ENCODE measurements at regions not wholly inside any gene's neighbourhood (a gene's known extent, or its start where the extent isn't known, plus 50 kb on each side); places are given as distances from the start of the nearest gene placed in this dataset.
"Not testable (repeated sequence)": the region's sequence is repeated elsewhere in the genome, so short reads cannot be mapped to it uniquely, and the experiment has no call there.

DNA sequence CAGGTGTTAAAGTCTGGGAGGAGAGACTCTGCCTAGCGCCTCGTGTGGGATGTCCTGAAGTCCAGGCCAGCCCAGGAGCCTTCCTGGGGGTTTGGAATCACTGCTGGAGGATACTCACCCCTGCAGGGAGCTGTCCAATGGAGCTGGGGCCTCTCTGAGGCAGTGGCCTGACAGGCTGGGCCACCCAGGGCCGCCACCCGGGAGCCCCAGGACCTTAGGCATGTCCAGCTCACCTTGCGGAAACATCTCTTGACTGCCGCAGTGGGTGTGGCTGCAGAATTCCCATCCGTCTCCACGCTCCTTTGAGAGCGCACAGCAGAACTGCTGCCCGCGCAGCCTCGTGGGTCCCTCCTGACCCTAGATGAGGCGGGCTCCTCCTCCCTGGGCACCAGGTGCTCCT, 214.0 kb upstream of the SGCG start:
- TF ChIP-seq, protein P1, sequence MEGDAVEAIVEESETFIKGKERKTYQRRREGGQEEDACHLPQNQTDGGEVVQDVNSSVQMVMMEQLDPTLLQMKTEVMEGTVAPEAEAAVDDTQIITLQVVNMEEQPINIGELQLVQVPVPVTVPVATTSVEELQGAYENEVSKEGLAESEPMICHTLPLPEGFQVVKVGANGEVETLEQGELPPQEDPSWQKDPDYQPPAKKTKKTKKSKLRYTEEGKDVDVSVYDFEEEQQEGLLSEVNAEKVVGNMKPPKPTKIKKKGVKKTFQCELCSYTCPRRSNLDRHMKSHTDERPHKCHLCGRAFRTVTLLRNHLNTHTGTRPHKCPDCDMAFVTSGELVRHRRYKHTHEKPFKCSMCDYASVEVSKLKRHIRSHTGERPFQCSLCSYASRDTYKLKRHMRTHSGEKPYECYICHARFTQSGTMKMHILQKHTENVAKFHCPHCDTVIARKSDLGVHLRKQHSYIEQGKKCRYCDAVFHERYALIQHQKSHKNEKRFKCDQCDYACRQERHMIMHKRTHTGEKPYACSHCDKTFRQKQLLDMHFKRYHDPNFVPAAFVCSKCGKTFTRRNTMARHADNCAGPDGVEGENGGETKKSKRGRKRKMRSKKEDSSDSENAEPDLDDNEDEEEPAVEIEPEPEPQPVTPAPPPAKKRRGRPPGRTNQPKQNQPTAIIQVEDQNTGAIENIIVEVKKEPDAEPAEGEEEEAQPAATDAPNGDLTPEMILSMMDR (IDR thresholded peaks at IDR 0.05; ENCODE audit: insufficient read depth, low read depth, low read length), result not testable (repeated sequence)
- not testable (repeated sequence) for TF ChIP-seq EZH2 (IDR thresholded peaks at IDR 0.05; ENCODE audit: insufficient read depth, low read length)
